Testis (tissue), 2 donors: ENCODE measurements at regions not wholly inside any gene's neighbourhood (a gene's known extent, or its start where the extent isn't known, plus 50 kb on each side); places are given as distances from the start of the nearest gene placed in this dataset.
"Not testable (repeated sequence)": the region's sequence is repeated elsewhere in the genome, so short reads cannot be mapped to it uniquely, and the experiment has no call there.

ENCODE experiments used
- DNase-seq: peaks from one replicate; pipeline ENCODE4 v3.0.0-alpha.2; 2019
- H3K27ac ChIP-seq, 2 donors: fragments of 200-600 bp; sonication (generic); one replicate each; pipeline ENCODE4 v1.5.1; 2019
- H3K27me3 ChIP-seq: fragments of 200-600 bp; sonication (generic); one replicate; pipeline ENCODE4 v1.5.1; 2019
- H3K36me3 ChIP-seq: fragments of 200-600 bp; sonication (generic); one replicate; pipeline ENCODE4 v1.5.1; 2017; ENCODE audit warnings: low read depth; ENCODE audit errors: missing control alignments
- H3K4me1 ChIP-seq: fragments of 200-600 bp; sonication (generic); one replicate; pipeline ENCODE4 v1.5.1; 2019
- H3K4me3 ChIP-seq, 2 donors: fragments of 200-600 bp; sonication (generic); one replicate each; pipeline ENCODE4 v1.5.1; 2017 to 2019
- H3K9me3 ChIP-seq: fragments of 200-600 bp; sonication (generic); one replicate; pipeline ENCODE4 v1.5.1; 2017
- POLR2A ChIP-seq: fragments of 450-650 bp; IDR thresholded peaks from one replicate; pipeline ENCODE4 v1.6.1; 2017; ENCODE audit warnings: antibody characterized with exemption, mild to moderate bottlenecking, moderate library complexity
- WGBS, 2 donors: methylation state at CpG; one replicate each; pipeline ENCODE4 v1.1.5; 2018; 5-methylcytosine and 5-hydroxymethylcytosine counted together
- intact Hi-C: fragments of 100-400 bp; cut with DNase I; formaldehyde crosslinking; loops from one replicate; pipeline ENCODE4 v1.15.1; 2023; ENCODE audit warnings: low total_unique reads
- TF ChIP-seq, protein P1 (sequence below), 3 experiments: fragments of 450-650 bp in 2 of 3; fragments of 200-600 bp in 1 of 3; sonication (generic) in 1 of 3; IDR thresholded peaks; one replicate each; pipeline ENCODE4 v1.5.1; 2016 to 2019; ENCODE audit warnings: antibody characterized with exemption in 3 of 3, mild to moderate bottlenecking in 2 of 3, moderate library complexity in 1 of 3

DNA sequence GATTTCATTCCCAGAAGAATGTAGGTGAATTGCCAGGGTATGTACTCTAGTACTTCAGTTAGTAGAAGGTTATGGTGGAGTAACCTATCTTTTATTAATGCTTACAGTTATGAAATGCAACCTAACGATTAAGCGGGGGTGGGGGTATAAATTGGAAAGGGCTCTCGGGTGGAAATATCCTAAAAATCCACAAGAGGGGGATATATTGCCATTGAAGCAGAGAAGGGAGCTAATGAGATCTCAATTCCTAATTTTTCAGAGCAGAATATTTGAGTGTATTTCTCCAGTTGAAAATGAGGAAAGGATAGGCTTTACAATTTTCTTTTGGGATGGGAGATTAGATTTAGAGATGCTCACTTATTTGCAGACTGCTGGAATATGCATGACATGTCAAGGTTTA, 90.8 kb downstream of the DNAJB9 start:
- DNase-seq: no peak
- H3K27me3 ChIP-seq: no peaks in the 10 kb centered on the region

DNA sequence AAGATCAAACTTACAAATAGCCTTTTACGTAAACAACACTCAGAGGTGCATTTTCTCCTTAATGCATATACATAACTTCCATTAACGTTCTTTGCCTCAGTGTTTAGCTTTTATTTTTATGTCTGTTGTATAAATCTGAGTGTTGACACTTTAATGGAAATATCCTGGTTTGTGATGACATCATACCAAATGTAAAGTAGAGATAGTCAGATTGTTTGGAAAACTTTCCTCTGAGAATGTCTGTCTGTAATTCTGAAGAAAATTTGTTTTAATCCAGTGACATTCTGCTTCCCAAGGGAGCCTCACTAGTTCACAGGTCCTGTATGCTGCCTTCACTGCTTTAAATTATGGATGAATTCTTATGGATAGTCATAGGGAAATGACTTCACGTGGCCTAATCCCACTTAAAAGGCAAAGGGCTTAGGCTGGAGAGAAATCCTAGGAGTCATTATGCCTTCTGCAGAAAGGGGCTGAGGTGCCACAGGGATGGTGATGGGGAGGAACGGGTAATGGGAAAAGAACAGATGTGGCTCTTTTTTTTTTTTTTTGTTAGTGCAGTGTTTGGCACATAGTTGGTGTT, 93.2 kb downstream of the DNAJB9 start:
- H3K27ac ChIP-seq: no peak overlapping the region
- H3K4me1 ChIP-seq: no peaks in the 10 kb centered on the region
- no peak for DNase-seq
- H3K4me3 ChIP-seq: no peak overlapping the region
- TF ChIP-seq, protein P1, sequence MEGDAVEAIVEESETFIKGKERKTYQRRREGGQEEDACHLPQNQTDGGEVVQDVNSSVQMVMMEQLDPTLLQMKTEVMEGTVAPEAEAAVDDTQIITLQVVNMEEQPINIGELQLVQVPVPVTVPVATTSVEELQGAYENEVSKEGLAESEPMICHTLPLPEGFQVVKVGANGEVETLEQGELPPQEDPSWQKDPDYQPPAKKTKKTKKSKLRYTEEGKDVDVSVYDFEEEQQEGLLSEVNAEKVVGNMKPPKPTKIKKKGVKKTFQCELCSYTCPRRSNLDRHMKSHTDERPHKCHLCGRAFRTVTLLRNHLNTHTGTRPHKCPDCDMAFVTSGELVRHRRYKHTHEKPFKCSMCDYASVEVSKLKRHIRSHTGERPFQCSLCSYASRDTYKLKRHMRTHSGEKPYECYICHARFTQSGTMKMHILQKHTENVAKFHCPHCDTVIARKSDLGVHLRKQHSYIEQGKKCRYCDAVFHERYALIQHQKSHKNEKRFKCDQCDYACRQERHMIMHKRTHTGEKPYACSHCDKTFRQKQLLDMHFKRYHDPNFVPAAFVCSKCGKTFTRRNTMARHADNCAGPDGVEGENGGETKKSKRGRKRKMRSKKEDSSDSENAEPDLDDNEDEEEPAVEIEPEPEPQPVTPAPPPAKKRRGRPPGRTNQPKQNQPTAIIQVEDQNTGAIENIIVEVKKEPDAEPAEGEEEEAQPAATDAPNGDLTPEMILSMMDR (IDR thresholded peaks at IDR 0.05): no peak
- TF ChIP-seq POLR2A: no peak
- intact Hi-C loops: no loop called here
- no peaks in the 10 kb centered on the region for H3K27me3 ChIP-seq
- no peaks in the 10 kb centered on the region for H3K9me3 ChIP-seq
- H3K36me3 ChIP-seq: no peaks in the 10 kb centered on the region
- WGBS, 2 donors: 41 to 85% methylated on average over 4 of the region's 4 CpGs

More for the DNA sequence above, 90.8 kb downstream of the DNAJB9 start:
- WGBS, 2 donors: 40 to 41% methylated on average over 3 of the region's 3 CpGs
- TF ChIP-seq POLR2A: no peak
- TF ChIP-seq, protein P1 (IDR thresholded peaks at IDR 0.05): peak; percentile 6 to 41 (median 41)
- Histone ChIP-seq H3K4me3 (no peak overlapping the region), H3K36me3 (no peaks in the 10 kb centered on the region), H3K27ac (no peak overlapping the region), H3K9me3 (no peaks in the 10 kb centered on the region), H3K4me1 (no peaks in the 10 kb centered on the region)
- intact Hi-C loops: no loop called here

DNA sequence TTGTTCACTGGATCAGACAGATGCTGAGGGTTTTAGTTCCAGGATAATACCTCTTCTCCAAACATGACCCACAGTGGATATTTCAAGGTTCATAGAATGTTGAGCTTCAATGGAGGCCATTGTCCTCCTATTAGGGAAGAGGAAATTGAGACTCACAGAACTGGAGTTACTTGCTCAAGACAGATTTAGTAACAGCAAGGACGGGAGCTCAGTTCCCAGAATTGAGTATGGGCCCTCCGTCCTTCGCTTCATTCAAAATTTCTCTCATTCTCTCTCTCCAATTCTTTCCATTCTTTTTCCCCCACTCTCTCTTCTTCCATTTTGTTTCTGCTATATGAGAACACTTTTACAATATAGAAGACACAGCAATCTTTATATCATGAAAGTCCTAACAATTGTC, 94.0 kb downstream of the DNAJB9 start:
- H3K27ac ChIP-seq: no peak overlapping the region
- DNase-seq: no peak
- TF ChIP-seq, protein P1 (IDR thresholded peaks at IDR 0.05): no peak
- no peak for TF ChIP-seq POLR2A
- intact Hi-C loops: no loop called here
- WGBS, 2 donors: 93% methylated on average over 3 of the region's 3 CpGs
- no peaks in the 10 kb centered on the region for H3K27me3 ChIP-seq
- no peak overlapping the region for H3K4me3 ChIP-seq
- H3K9me3 ChIP-seq: no peaks in the 10 kb centered on the region
- H3K36me3 ChIP-seq: no peaks in the 10 kb centered on the region
- no peaks in the 10 kb centered on the region for H3K4me1 ChIP-seq

DNA sequence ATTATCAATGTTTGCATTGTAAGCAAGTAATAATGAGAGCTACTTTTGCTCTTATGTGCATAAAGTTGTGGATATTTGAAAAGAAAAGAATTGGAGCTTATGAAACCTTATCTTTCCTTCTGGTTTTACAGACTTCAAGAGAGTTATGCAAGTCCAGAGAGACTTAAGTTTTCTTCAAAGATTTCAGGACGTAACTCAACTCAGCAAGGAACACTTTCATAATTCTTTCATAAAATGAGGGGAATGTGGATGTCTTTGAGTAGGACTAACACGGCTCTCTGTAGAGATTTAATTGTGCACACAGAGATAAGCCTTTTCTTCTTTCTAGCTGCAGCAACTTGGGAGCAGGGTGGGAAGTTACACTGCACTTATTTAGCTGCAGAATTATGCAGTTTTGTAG, 97.5 kb downstream of the DNAJB9 start:
- Histone ChIP-seq H3K9me3 (no peaks in the 10 kb centered on the region), H3K4me1 (no peaks in the 10 kb centered on the region), H3K4me3 (no peak overlapping the region), H3K27me3 (no peaks in the 10 kb centered on the region), H3K36me3 (no peaks in the 10 kb centered on the region), H3K27ac (no peak overlapping the region)
- no peak for TF ChIP-seq POLR2A
- TF ChIP-seq, protein P1 (IDR thresholded peaks at IDR 0.05): no peak
- intact Hi-C loops: no loop called here
- WGBS, 2 donors: 36 to 48% methylated on average over 2 of the region's 2 CpGs
- DNase-seq: no peak

DNA sequence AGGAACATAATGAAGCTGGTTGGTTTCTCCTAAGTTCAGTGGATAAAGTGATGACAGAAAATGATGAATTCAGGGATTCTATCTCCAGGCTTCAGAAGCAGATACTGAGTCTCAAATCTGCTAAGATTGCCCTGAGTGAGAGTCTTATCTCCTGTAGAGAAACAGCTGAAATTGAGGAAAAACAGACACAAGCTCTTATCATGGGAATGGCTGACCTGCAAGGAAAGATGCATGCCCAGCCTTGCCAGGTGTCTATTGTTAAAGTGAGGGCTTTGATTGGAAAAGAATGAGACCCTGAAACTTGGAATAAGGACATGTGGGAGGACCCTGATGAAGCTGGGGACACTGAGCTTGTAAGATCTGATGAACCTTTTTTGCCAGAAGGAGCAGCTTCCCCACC, 100.3 kb downstream of the DNAJB9 start:
- H3K27me3 ChIP-seq: no peaks in the 10 kb centered on the region
- intact Hi-C loops: no loop called here
- H3K9me3 ChIP-seq: no peaks in the 10 kb centered on the region
- H3K4me1 ChIP-seq: no peaks in the 10 kb centered on the region
- H3K27ac ChIP-seq: no peak overlapping the region
- no peak for TF ChIP-seq POLR2A
- TF ChIP-seq, protein P1 (IDR thresholded peaks at IDR 0.05): no peak
- H3K4me3 ChIP-seq: no peak overlapping the region
- no peaks in the 10 kb centered on the region for H3K36me3 ChIP-seq
- no peak for DNase-seq

DNA sequence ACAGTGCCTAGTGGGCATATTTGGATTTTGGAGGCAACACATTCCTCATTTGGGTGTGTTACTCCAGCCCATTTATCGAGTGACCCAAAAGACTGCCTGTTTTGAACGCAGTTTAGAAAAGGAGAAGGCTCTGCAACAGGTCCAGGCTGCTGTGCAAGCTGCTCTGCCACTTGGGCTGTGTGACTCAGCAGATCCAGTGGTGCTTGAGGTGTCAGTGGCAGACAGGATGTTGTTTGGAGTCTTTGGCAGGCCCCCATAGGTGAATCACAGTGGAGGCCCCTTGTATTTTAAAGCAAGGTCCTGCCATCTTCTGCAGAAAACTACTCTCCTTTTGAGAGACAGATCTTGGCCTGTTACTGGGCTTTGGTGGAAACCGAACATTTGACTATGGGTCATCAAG, 104.0 kb downstream of the DNAJB9 start:
- H3K27me3 ChIP-seq, H3K4me3 ChIP-seq, H3K36me3 ChIP-seq, DNase-seq, intact Hi-C loops, H3K9me3 ChIP-seq, H3K4me1 ChIP-seq, H3K27ac ChIP-seq: not testable (repeated sequence)
- WGBS, 2 donors: 64 to 94% methylated on average over 3 of the region's 3 CpGs
